HG02763 (cell line): ENCODE measurements at regions not wholly inside any gene's neighbourhood (a gene's known extent, or its start where the extent isn't known, plus 50 kb on each side); places are given as distances from the start of the nearest gene placed in this dataset.
"Not testable (repeated sequence)": the region's sequence is repeated elsewhere in the genome, so short reads cannot be mapped to it uniquely, and the experiment has no call there.

Experiments
- ATAC-seq: cut with Tn5 transposase; IDR thresholded peaks from one replicate; pipeline ENCODE4 v1.9.1; 2021; ENCODE audit warnings: mild to moderate bottlenecking, moderate library complexity; ENCODE audit not compliant: unreplicated experiment

- no peak for ATAC-seq
These were observed 160.9 kb downstream of the ALG10B start for GRCh38 chr12:38477340-38478090.

GRCh38 chr12:38480594-38480993, 164.0 kb downstream of the ALG10B start:
- no peak for ATAC-seq

GRCh38 chr12:38484821-38485449, 168.4 kb downstream of the ALG10B start:
- ATAC-seq = no peak

GRCh38 chr12:38488866-38489265, 172.3 kb downstream of the ALG10B start:
- ATAC-seq = no peak

GRCh38 chr12:38490073-38490472, 173.5 kb downstream of the ALG10B start:
- no peak for ATAC-seq

- ATAC-seq = no peak
These were observed 174.4 kb downstream of the ALG10B start for GRCh38 chr12:38490941-38491340.

GRCh38 chr12:38501481-38501880, 184.9 kb downstream of the ALG10B start:
- no peak for ATAC-seq

GRCh38 chr12:38501991-38502390, 185.4 kb downstream of the ALG10B start:
- no peak for ATAC-seq

- no peak for ATAC-seq
These were observed 185.8 kb downstream of the ALG10B start for GRCh38 chr12:38502415-38502814.

- ATAC-seq = no peak
These were observed 191.3 kb downstream of the ALG10B start for GRCh38 chr12:38507839-38508238.

GRCh38 chr12:38508246-38508645, 191.7 kb downstream of the ALG10B start:
- no peak for ATAC-seq

GRCh38 chr12:38515912-38516311, 199.3 kb downstream of the ALG10B start:
- no peak for ATAC-seq

- no peak for ATAC-seq
These were observed 199.8 kb downstream of the ALG10B start for GRCh38 chr12:38516418-38516817.

- ATAC-seq = no peak
These were observed 207.3 kb downstream of the ALG10B start for GRCh38 chr12:38523920-38524319.

GRCh38 chr12:38527631-38528030, 211.1 kb downstream of the ALG10B start:
- ATAC-seq = no peak

- no peak for ATAC-seq
These were observed 212.0 kb downstream of the ALG10B start for GRCh38 chr12:38528527-38528926.

- ATAC-seq = not testable (repeated sequence)
These were observed 212.7 kb downstream of the ALG10B start for GRCh38 chr12:38529281-38529680.

- ATAC-seq = no peak
These were observed 221.7 kb downstream of the ALG10B start for GRCh38 chr12:38538319-38538718.

GRCh38 chr12:38540156-38540555, 223.6 kb downstream of the ALG10B start:
- no peak for ATAC-seq

GRCh38 chr12:38541849-38542248, 225.3 kb downstream of the ALG10B start:
- no peak for ATAC-seq

GRCh38 chr12:38543151-38543550, 226.6 kb downstream of the ALG10B start:
- ATAC-seq = no peak

- ATAC-seq = no peak
These were observed 227.9 kb downstream of the ALG10B start for GRCh38 chr12:38544330-38545066.
